Neural cell (in vitro differentiated cells): ENCODE measurements at regions not wholly inside any gene's neighbourhood (a gene's known extent, or its start where the extent isn't known, plus 50 kb on each side); places are given as distances from the start of the nearest gene placed in this dataset.
"Not testable (repeated sequence)": the region's sequence is repeated elsewhere in the genome, so short reads cannot be mapped to it uniquely, and the experiment has no call there.

Experiments used
- EP300 ChIP-seq: fragments of 450-650 bp; conservative IDR thresholded peaks from 2 replicates; pipeline ENCODE4 v1.6.1; 2014; ENCODE audit warnings: antibody characterized with exemption, mild to moderate bottlenecking, moderate library complexity; ENCODE audit not compliant: poor library complexity, severe bottlenecking
- EZH2 ChIP-seq: fragments of 200-600, 300-800 bp; shearing (Covaris generic), sonication (generic); IDR thresholded peaks from 2 replicates; pipeline ENCODE4 v1.6.1; 2014; ENCODE audit warnings: antibody characterized with exemption, low read length, borderline replicate concordance, mild to moderate bottlenecking; ENCODE audit not compliant: insufficient read depth, poor library complexity, severe bottlenecking
- RAD21 ChIP-seq: fragments of 450-650 bp; conservative IDR thresholded peaks from 2 replicates; pipeline ENCODE4 v1.6.1; 2014; ENCODE audit warnings: antibody characterized with exemption, mild to moderate bottlenecking, moderate library complexity
- TF ChIP-seq, protein P1 (sequence below): fragments of 450-650 bp; IDR thresholded peaks from 2 replicates; pipeline ENCODE4 v1.5.1; 2014; ENCODE audit warnings: antibody characterized with exemption, mild to moderate bottlenecking, moderate library complexity; ENCODE audit not compliant: poor library complexity, severe bottlenecking

DNA sequence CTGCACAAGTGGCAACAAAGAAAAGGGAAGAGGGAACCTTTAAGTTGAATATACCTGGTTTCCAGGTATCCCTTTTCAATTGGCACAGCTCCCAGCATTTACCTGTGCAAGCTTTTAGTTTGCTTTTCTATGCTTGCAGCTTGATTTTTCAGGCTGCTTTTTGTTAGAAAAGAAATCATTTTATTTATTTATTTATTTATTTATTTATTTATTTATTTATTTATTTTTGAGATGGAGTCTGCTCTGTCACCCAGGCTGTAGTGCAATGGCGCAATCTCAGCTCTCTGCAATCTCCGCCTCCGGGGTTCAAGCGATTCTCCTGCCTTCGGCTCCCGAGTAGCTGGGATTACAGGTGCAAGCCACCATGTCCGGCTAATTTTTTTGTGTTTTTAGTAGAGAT is 587.1 kb downstream of the KCNT2 start:
- TF ChIP-seq, protein P1, sequence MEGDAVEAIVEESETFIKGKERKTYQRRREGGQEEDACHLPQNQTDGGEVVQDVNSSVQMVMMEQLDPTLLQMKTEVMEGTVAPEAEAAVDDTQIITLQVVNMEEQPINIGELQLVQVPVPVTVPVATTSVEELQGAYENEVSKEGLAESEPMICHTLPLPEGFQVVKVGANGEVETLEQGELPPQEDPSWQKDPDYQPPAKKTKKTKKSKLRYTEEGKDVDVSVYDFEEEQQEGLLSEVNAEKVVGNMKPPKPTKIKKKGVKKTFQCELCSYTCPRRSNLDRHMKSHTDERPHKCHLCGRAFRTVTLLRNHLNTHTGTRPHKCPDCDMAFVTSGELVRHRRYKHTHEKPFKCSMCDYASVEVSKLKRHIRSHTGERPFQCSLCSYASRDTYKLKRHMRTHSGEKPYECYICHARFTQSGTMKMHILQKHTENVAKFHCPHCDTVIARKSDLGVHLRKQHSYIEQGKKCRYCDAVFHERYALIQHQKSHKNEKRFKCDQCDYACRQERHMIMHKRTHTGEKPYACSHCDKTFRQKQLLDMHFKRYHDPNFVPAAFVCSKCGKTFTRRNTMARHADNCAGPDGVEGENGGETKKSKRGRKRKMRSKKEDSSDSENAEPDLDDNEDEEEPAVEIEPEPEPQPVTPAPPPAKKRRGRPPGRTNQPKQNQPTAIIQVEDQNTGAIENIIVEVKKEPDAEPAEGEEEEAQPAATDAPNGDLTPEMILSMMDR: not testable (repeated sequence)
- TF ChIP-seq EZH2, EP300, RAD21: not testable (repeated sequence)
